GM21390 (cell line): ENCODE measurements at regions not wholly inside any gene's neighbourhood (a gene's known extent, or its start where the extent isn't known, plus 50 kb on each side); places are given as distances from the start of the nearest gene placed in this dataset.
"Not testable (repeated sequence)": the region's sequence is repeated elsewhere in the genome, so short reads cannot be mapped to it uniquely, and the experiment has no call there.

Experiments
- ATAC-seq: cut with Tn5 transposase; IDR thresholded peaks from one replicate; pipeline ENCODE4 v1.9.1; 2021; ENCODE audit not compliant: unreplicated experiment

GRCh38 chr10:22158426-22158825 lies 59.4 kb downstream of the EBLN1 start:
- ATAC-seq = no peak

- no peak for ATAC-seq
Observed at GRCh38 chr10:22156750-22157149, 61.1 kb downstream of the EBLN1 start.

GRCh38 chr10:22152403-22152802 lies 65.4 kb downstream of the EBLN1 start:
- no peak for ATAC-seq

- ATAC-seq = no peak
Observed at GRCh38 chr10:22150842-22151241, 67.0 kb downstream of the EBLN1 start.

GRCh38 chr10:22148961-22149360 lies 68.9 kb downstream of the EBLN1 start:
- no peak for ATAC-seq

- ATAC-seq = not testable (repeated sequence)
Observed at GRCh38 chr10:22145873-22146272, 71.9 kb downstream of the EBLN1 start.

- ATAC-seq = no peak
Observed at GRCh38 chr10:22137542-22137941, 80.3 kb downstream of the EBLN1 start.

- no peak for ATAC-seq
Observed at GRCh38 chr10:22135591-22135990, 82.2 kb downstream of the EBLN1 start.

GRCh38 chr10:22133749-22134624 lies 83.8 kb downstream of the EBLN1 start:
- no peak for ATAC-seq

GRCh38 chr10:22130824-22131223 lies 87.0 kb downstream of the EBLN1 start:
- not testable (repeated sequence) for ATAC-seq

- ATAC-seq = not testable (repeated sequence)
Observed at GRCh38 chr10:22129612-22130011, 88.2 kb downstream of the EBLN1 start.

GRCh38 chr10:22121181-22121580 lies 96.6 kb downstream of the EBLN1 start:
- not testable (repeated sequence) for ATAC-seq

GRCh38 chr10:22120072-22120471 lies 97.7 kb downstream of the EBLN1 start:
- not testable (repeated sequence) for ATAC-seq

- not testable (repeated sequence) for ATAC-seq
Observed at GRCh38 chr10:22119575-22119974, 98.2 kb downstream of the EBLN1 start.

- ATAC-seq = no peak
Observed at GRCh38 chr10:22111705-22112104, 106.1 kb downstream of the EBLN1 start.

GRCh38 chr10:22111260-22111659 lies 106.6 kb downstream of the EBLN1 start:
- no peak for ATAC-seq

- ATAC-seq = no peak
Observed at GRCh38 chr10:22110761-22111160, 107.1 kb downstream of the EBLN1 start.

- ATAC-seq = no peak
Observed at GRCh38 chr10:22105270-22105669, 101.7 kb upstream of the DNAJC1 start.

- ATAC-seq = peak; percentile 57
Observed at GRCh38 chr10:22103701-22104470, 100.4 kb upstream of the DNAJC1 start.

GRCh38 chr10:22097696-22098095 lies 94.2 kb upstream of the DNAJC1 start:
- no peak for ATAC-seq

- not testable (repeated sequence) for ATAC-seq
Observed at GRCh38 chr10:22091260-22091659, 87.7 kb upstream of the DNAJC1 start.

- ATAC-seq = no peak
Observed at GRCh38 chr10:22087402-22087738, 83.8 kb upstream of the DNAJC1 start.
